Endothelial cell (in vitro differentiated cells): ENCODE measurements at regions not wholly inside any gene's neighbourhood (a gene's known extent, or its start where the extent isn't known, plus 50 kb on each side); places are given as distances from the start of the nearest gene placed in this dataset.

ENCODE experiments used
- DNase-seq: peaks from one replicate; pipeline ENCODE4 v3.0.0; 2021; ENCODE audit warnings: low spot score
- H3K27ac Mint-ChIP-seq: one replicate; pipeline ENCODE4 v1.8.0; 2021; ENCODE audit warnings: mixed read lengths, inconsistent platforms; ENCODE audit not compliant: unreplicated experiment
- H3K27me3 Mint-ChIP-seq: one replicate; pipeline ENCODE4 v1.8.0; 2021; ENCODE audit warnings: mild to moderate bottlenecking, moderate library complexity, mixed read lengths, inconsistent platforms; ENCODE audit not compliant: unreplicated experiment
- H3K36me3 Mint-ChIP-seq: one replicate; pipeline ENCODE4 v1.8.0; 2021; ENCODE audit warnings: mild to moderate bottlenecking, low read depth, mixed read lengths, inconsistent platforms; ENCODE audit not compliant: unreplicated experiment
- H3K4me1 Mint-ChIP-seq: one replicate; pipeline ENCODE4 v1.8.0; 2021; ENCODE audit warnings: mild to moderate bottlenecking, mixed read lengths, inconsistent platforms; ENCODE audit not compliant: unreplicated experiment
- H3K4me3 Mint-ChIP-seq: one replicate; pipeline ENCODE4 v1.8.0; 2021; ENCODE audit warnings: mild to moderate bottlenecking, mixed read lengths, inconsistent platforms; ENCODE audit not compliant: unreplicated experiment
- H3K9me3 Mint-ChIP-seq: one replicate; pipeline ENCODE4 v1.8.0; 2021; ENCODE audit warnings: mixed read lengths, inconsistent platforms; ENCODE audit not compliant: unreplicated experiment
- CTCF ChIP-seq: fragments of 200-600 bp; sonication (generic); IDR thresholded peaks from one replicate; pipeline ENCODE4 v1.5.0; 2021; ENCODE audit warnings: antibody characterized with exemption; ENCODE audit not compliant: unreplicated experiment

GRCh38 chr6:141580131-141580530 lies 552.6 kb upstream of the GJE1 start:
- TF ChIP-seq CTCF, result no peak
- no peak overlapping the region for H3K4me3 Mint-ChIP-seq
- H3K27me3 Mint-ChIP-seq, result no peaks in the 10 kb centered on the region
- H3K4me1 Mint-ChIP-seq, result no peaks in the 10 kb centered on the region
- no peak overlapping the region for H3K27ac Mint-ChIP-seq
- DNase-seq, result no peak
- H3K36me3 Mint-ChIP-seq, result no peaks in the 10 kb centered on the region
- H3K9me3 Mint-ChIP-seq, result no peaks in the 10 kb centered on the region

DNA sequence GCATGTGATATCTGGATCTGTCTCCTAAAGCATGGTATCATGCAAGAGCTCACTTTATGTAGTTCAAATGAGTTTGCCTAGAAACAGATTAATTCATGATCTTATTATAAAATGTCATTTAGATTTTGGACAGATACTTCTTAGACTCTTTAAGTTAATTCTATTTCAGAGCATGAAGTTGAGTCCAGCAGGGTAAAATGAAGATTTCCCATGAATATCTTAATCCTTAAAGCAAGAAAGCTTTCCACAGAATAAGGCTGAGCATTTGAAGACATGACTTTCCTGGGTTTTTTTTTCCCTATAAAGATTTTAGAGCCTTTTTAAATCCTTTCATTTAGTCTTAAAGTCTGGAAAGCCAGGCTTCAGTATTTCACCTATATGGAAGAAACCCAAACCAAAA lies 556.0 kb upstream of the GJE1 start:
- DNase-seq, result no peak
- no peak overlapping the region for H3K27ac Mint-ChIP-seq
- H3K9me3 Mint-ChIP-seq, result no peaks in the 10 kb centered on the region
- no peak for TF ChIP-seq CTCF
- no peaks in the 10 kb centered on the region for H3K4me1 Mint-ChIP-seq
- no peaks in the 10 kb centered on the region for H3K36me3 Mint-ChIP-seq
- H3K27me3 Mint-ChIP-seq, result no peaks in the 10 kb centered on the region
- no peak overlapping the region for H3K4me3 Mint-ChIP-seq

GRCh38 chr6:141562851-141563763 lies 569.6 kb upstream of the GJE1 start:
- peak; percentile 94 for TF ChIP-seq CTCF
- Mint-ChIP-seq H3K27me3 (no peaks in the 10 kb centered on the region), H3K4me3 (peak overlapping the region; percentile 5), H3K4me1 (peaks cover 31% of the 10 kb centered on the region), H3K36me3 (no peaks in the 10 kb centered on the region), H3K27ac (peak overlapping the region; percentile 89), H3K9me3 (no peaks in the 10 kb centered on the region)
- peak; percentile 66 for DNase-seq

GRCh38 chr6:141562186-141562811 lies 570.4 kb upstream of the GJE1 start:
- DNase-seq, result peak; percentile 61
- H3K27ac Mint-ChIP-seq, result peak overlapping the region; percentile 89
- H3K36me3 Mint-ChIP-seq, result no peaks in the 10 kb centered on the region
- H3K27me3 Mint-ChIP-seq, result no peaks in the 10 kb centered on the region
- no peak for TF ChIP-seq CTCF
- H3K9me3 Mint-ChIP-seq, result no peaks in the 10 kb centered on the region
- peaks cover 31% of the 10 kb centered on the region for H3K4me1 Mint-ChIP-seq
- H3K4me3 Mint-ChIP-seq, result peak overlapping the region; percentile 39

- DNase-seq, result no peak
- Mint-ChIP-seq H3K9me3 (no peaks in the 10 kb centered on the region), H3K27ac (no peak overlapping the region), H3K27me3 (no peaks in the 10 kb centered on the region), H3K36me3 (no peaks in the 10 kb centered on the region), H3K4me3 (no peak overlapping the region), H3K4me1 (peaks cover 31% of the 10 kb centered on the region)
- TF ChIP-seq CTCF, result no peak
These were observed 571.6 kb upstream of the GJE1 start for GRCh38 chr6:141561154-141561553.
